ENCODE measurements at regions not wholly inside any gene's neighbourhood (a gene's known extent, or its start where the extent isn't known, plus 50 kb on each side); places are given as distances from the start of the nearest gene placed in this dataset.
"Not testable (repeated sequence)": the region's sequence is repeated elsewhere in the genome, so short reads cannot be mapped to it uniquely, and the experiment has no call there.

GRCh38 chr14:21771671-21772070 lies 98.1 kb upstream of the OR4E1 start:
- Histone ChIP-seq H3K27me3 (no peaks in the 10 kb centered on the region), H3K4me1 (no peaks in the 10 kb centered on the region), H3K36me3 (ENCODE audit: low read depth, missing control alignments) (no peaks in the 10 kb centered on the region), H3K9me3 (no peaks in the 10 kb centered on the region), H3K4me3 (no peak overlapping the region), H3K27ac (no peak overlapping the region)
- DNase-seq, result no peak
- TF ChIP-seq POLR2A (IDR thresholded peaks at IDR 0.05), result no peak
- no peak for TF ChIP-seq CTCF (IDR thresholded peaks at IDR 0.05)
- 81 to 100% methylated on average over 1 of the region's 1 CpG for WGBS, 2 donors
- intact Hi-C loops (cut with DNase I; ENCODE audit: low total_unique reads), result no loop called here

DNA sequence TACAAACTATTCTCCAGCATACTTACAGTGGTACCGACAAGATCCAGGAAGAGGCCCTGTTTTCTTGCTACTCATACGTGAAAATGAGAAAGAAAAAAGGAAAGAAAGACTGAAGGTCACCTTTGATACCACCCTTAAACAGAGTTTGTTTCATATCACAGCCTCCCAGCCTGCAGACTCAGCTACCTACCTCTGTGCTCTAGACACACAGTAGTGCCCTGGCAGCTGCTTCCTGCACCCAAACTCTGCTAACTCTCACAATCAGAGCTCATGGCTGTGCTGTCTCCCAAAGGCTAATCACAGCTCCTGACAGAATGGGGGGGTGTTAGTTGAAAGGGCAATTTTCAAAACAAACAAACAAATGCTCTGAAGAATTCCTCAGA lies 95.2 kb upstream of the OR4E1 start:
- no peaks in the 10 kb centered on the region for H3K9me3 ChIP-seq
- no peak overlapping the region for H3K4me3 ChIP-seq
- no peak overlapping the region for H3K27ac ChIP-seq
- WGBS, 2 donors, result 63 to 80% methylated on average over 2 of the region's 2 CpGs
- TF ChIP-seq POLR2A (IDR thresholded peaks at IDR 0.05) (no peak), CTCF (IDR thresholded peaks at IDR 0.05) (no peak)
- intact Hi-C loops (cut with DNase I; ENCODE audit: low total_unique reads), result no loop called here
- H3K36me3 ChIP-seq (ENCODE audit: low read depth, missing control alignments), result no peaks in the 10 kb centered on the region
- H3K27me3 ChIP-seq, result no peaks in the 10 kb centered on the region
- DNase-seq, result no peak
- no peaks in the 10 kb centered on the region for H3K4me1 ChIP-seq

DNA sequence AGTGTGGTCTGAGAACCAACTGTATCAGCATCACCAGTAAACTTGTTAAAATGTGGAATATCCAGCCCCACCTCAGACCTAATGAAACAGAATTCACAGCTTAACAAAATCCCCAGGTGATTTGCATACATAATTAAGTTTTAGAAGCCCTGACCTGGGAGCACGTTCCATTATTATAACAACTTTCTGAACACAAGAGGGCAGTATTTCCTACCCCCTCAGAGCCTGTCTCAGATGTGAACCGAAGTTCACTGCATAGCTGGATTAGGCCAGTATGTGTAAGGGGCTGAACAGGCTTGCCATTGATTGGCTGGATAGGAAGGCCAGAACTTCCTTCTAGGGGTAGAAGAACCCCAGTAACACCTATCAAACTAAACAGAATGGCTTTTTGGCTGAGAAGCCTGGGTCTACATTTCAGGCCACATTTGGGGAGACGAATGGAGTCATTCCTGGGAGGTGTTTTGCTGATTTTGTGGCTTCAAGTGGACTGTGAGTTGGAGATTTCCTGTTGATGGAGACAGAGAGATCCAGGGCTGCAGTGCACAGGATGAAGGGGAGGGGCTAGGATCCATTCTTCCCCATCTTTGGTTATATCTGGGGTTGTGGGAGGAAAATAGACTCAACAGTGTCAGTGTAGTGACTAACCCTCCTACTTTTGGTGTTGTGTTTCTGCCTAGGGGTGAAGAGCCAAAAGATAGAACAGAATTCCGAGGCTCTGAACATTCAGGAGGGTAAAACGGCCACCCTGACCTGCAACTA lies 94.7 kb upstream of the OR4E1 start:
- H3K27me3 ChIP-seq, result no peaks in the 10 kb centered on the region
- WGBS, 2 donors, result 54 to 56% methylated on average over 5 of the region's 5 CpGs
- intact Hi-C loops (cut with DNase I; ENCODE audit: low total_unique reads), result no loop called here

DNA sequence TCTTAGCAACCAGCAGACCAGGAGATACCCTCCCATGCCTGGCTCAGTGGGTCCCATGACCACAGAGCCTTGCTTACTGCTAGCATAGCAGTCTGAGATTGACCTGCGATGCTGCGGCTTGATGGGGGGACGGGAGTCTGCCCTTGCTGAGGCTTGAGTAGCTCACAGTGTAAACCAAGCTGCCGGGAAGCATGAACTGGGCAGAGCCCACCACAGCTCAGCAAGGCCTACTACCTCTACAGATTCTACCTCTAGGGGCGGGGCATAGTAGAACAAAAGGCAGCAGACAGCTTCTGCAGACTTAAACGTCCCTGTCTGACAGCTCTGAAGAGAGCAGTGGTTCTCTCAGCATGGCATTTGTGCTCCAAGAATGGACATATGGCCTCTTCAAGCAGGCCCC lies 86.7 kb upstream of the OR4E1 start:
- intact Hi-C loops (cut with DNase I; ENCODE audit: low total_unique reads); H3K27ac ChIP-seq; DNase-seq; H3K4me3 ChIP-seq; H3K36me3 ChIP-seq (ENCODE audit: low read depth, missing control alignments); H3K9me3 ChIP-seq; H3K27me3 ChIP-seq; H3K4me1 ChIP-seq: not testable (repeated sequence)
- 59 to 60% methylated on average over 6 of the region's 6 CpGs for WGBS, 2 donors

More for the DNA sequence above, 94.7 kb upstream of the OR4E1 start:
- Histone ChIP-seq H3K4me3 (no peak overlapping the region), H3K9me3 (no peaks in the 10 kb centered on the region), H3K36me3 (ENCODE audit: low read depth, missing control alignments) (no peaks in the 10 kb centered on the region), H3K27ac (no peak overlapping the region), H3K4me1 (no peaks in the 10 kb centered on the region)
- TF ChIP-seq CTCF (IDR thresholded peaks at IDR 0.05) (peak in 2 of 3 experiments; percentile 10 to 15), POLR2A (IDR thresholded peaks at IDR 0.05) (no peak)
- no peak for DNase-seq

- H3K36me3 ChIP-seq (ENCODE audit: low read depth, missing control alignments), result no peaks in the 10 kb centered on the region
- no peak for DNase-seq
- H3K9me3 ChIP-seq, result no peaks in the 10 kb centered on the region
- no peak overlapping the region for H3K27ac ChIP-seq
- TF ChIP-seq POLR2A (IDR thresholded peaks at IDR 0.05) (no peak), CTCF (IDR thresholded peaks at IDR 0.05) (no peak)
- no peaks in the 10 kb centered on the region for H3K27me3 ChIP-seq
- H3K4me3 ChIP-seq, result no peak overlapping the region
- no peaks in the 10 kb centered on the region for H3K4me1 ChIP-seq
- WGBS, 2 donors, result 76 to 81% methylated on average over 5 of the region's 5 CpGs
- intact Hi-C loops (cut with DNase I; ENCODE audit: low total_unique reads), result no loop called here
Measured at GRCh38 chr14:21749306-21749868, 75.8 kb upstream of the OR4E1 start.
